ENCODE measurements at regions not wholly inside any gene's neighbourhood (a gene's known extent, or its start where the extent isn't known, plus 50 kb on each side); places are given as distances from the start of the nearest gene placed in this dataset.

DNA sequence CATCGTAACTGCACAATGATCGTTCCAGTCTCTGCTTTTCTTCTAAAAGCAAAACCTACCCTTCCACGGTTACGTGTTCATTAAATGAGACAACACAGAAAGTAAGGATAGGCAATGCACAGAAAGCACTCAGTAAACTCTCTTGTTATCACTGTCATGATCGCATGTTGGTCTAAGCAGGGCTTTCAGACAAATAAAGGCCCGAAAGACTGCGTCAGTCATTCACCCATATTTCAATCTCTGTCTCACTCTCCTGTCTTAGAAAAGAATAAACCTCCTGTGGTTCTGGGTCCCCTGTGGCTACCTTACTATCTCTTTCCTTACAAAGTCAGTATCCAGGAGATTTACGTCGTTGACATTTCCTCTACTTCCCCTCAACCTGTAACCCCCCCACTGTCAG lies 160.9 kb downstream of the VAPA start:
- Histone ChIP-seq H3K4me2 (ENCODE audit: low read depth, low read length) (no peak overlapping the region), H4K5ac (ENCODE audit: low read depth, low read length) (no peak overlapping the region), H2AFZ (replicated peaks; ENCODE audit: low read length, poor library complexity) (no peak overlapping the region), H2BK5ac (ENCODE audit: low read depth, low read length, poor library complexity, severe bottlenecking) (no peak overlapping the region), H4K20me1 (ENCODE audit: insufficient read depth, low read length) (no peaks in the 10 kb centered on the region), H3K27me3 (ENCODE audit: control insufficient read depth, insufficient read depth, low read length) (no peaks in the 10 kb centered on the region; the same call in none of the 2 replicates), H3K36me3 (ENCODE audit: control insufficient read depth, insufficient read depth, low read length) (no peaks in the 10 kb centered on the region), H3K23ac (ENCODE audit: low read depth, low read length) (no peak overlapping the region), H3K27ac (ENCODE audit: insufficient read depth, low read length) (no peak overlapping the region), H3K56ac (ENCODE audit: extremely low read depth, insufficient read depth, low read length) (no peak overlapping the region), H3K9me3 (ENCODE audit: control insufficient read depth, insufficient read depth, low read length) (no peaks in the 10 kb centered on the region), H3K14ac (replicated peaks; ENCODE audit: low read depth, low read length) (no peak overlapping the region), H3K79me1 (ENCODE audit: low read depth in 1 of 2, low read length in 2 of 2) (no peaks in the 10 kb centered on the region), H4K91ac (ENCODE audit: insufficient read depth, low read depth, low read length) (no peak overlapping the region), H2BK15ac (ENCODE audit: low read depth, low read length) (no peak overlapping the region), H3K9ac (ENCODE audit: low read depth, low read length) (no peak overlapping the region), H3K4me3 (ENCODE audit: insufficient read depth, low read depth, low read length) (no peak overlapping the region), H2AK5ac (ENCODE audit: low read depth, low read length) (no peak overlapping the region), H3K4ac (ENCODE audit: low read depth, low read length) (no peak overlapping the region), H3K18ac (ENCODE audit: low read depth, low read length) (no peak overlapping the region), H4K8ac (ENCODE audit: low read depth in 2 of 2, low read length in 2 of 2) (no peak overlapping the region), H2AK9ac (replicated peaks; ENCODE audit: low read depth, low read length, poor library complexity) (no peak overlapping the region), H3K9me1 (ENCODE audit: insufficient read depth, low read length) (peaks cover 3% of the 10 kb centered on the region; the same call in 1 of the 2 replicates), H2BK20ac (ENCODE audit: low read depth, low read length) (no peak overlapping the region), H3K4me1 (ENCODE audit: control insufficient read depth, insufficient read depth, low read length) (peaks cover 13% of the 10 kb centered on the region; the same call in 1 of the 2 replicates), H2BK120ac (ENCODE audit: low read depth, low read length) (no peak overlapping the region)
- POLR2A ChIA-PET (ENCODE audit: unreplicated experiment): no interaction called here
- TF ChIP-seq RFX5 (IDR thresholded peaks at IDR 0.05; ENCODE audit: low read depth, low read length) (no peak), RCOR1 (IDR thresholded peaks at IDR 0.05; ENCODE audit: insufficient replicate concordance, low read length) (no peak), CEBPB (IDR thresholded peaks at IDR 0.05; ENCODE audit: low read depth, low read length) (no peak), FOS (IDR thresholded peaks at IDR 0.05; ENCODE audit: low read depth, low read length) (no peak), MAZ (IDR thresholded peaks at IDR 0.05; ENCODE audit: borderline replicate concordance, low read depth, low read length) (no peak), NFE2L2 (IDR thresholded peaks at IDR 0.05; ENCODE audit: low read depth, low read length) (no peak), MXI1 (IDR thresholded peaks at IDR 0.05; ENCODE audit: borderline replicate concordance, low read depth, low read length) (no peak), BHLHE40 (IDR thresholded peaks at IDR 0.05; ENCODE audit: low read depth, low read length) (no peak), POLR2A (IDR thresholded peaks at IDR 0.05; ENCODE audit: low read depth, low read length) (no peak), RAD21 (IDR thresholded peaks at IDR 0.05; ENCODE audit: low read length) (no peak), MAFK (IDR thresholded peaks at IDR 0.05; ENCODE audit: low read depth, low read length) (no peak), SMC3 (IDR thresholded peaks at IDR 0.05; ENCODE audit: low read depth, low read length) (no peak), CHD1 (IDR thresholded peaks at IDR 0.05; ENCODE audit: low read depth, low read length) (no peak)
- TF ChIP-seq, protein P1, sequence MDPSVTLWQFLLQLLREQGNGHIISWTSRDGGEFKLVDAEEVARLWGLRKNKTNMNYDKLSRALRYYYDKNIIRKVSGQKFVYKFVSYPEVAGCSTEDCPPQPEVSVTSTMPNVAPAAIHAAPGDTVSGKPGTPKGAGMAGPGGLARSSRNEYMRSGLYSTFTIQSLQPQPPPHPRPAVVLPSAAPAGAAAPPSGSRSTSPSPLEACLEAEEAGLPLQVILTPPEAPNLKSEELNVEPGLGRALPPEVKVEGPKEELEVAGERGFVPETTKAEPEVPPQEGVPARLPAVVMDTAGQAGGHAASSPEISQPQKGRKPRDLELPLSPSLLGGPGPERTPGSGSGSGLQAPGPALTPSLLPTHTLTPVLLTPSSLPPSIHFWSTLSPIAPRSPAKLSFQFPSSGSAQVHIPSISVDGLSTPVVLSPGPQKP (IDR thresholded peaks at IDR 0.05; ENCODE audit: borderline replicate concordance, low read depth, low read length): no peak
- TF ChIP-seq, protein P2, sequence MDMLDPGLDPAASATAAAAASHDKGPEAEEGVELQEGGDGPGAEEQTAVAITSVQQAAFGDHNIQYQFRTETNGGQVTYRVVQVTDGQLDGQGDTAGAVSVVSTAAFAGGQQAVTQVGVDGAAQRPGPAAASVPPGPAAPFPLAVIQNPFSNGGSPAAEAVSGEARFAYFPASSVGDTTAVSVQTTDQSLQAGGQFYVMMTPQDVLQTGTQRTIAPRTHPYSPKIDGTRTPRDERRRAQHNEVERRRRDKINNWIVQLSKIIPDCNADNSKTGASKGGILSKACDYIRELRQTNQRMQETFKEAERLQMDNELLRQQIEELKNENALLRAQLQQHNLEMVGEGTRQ (IDR thresholded peaks at IDR 0.05; ENCODE audit: low read depth, low read length): no peak
- TF ChIP-seq, protein P3, sequence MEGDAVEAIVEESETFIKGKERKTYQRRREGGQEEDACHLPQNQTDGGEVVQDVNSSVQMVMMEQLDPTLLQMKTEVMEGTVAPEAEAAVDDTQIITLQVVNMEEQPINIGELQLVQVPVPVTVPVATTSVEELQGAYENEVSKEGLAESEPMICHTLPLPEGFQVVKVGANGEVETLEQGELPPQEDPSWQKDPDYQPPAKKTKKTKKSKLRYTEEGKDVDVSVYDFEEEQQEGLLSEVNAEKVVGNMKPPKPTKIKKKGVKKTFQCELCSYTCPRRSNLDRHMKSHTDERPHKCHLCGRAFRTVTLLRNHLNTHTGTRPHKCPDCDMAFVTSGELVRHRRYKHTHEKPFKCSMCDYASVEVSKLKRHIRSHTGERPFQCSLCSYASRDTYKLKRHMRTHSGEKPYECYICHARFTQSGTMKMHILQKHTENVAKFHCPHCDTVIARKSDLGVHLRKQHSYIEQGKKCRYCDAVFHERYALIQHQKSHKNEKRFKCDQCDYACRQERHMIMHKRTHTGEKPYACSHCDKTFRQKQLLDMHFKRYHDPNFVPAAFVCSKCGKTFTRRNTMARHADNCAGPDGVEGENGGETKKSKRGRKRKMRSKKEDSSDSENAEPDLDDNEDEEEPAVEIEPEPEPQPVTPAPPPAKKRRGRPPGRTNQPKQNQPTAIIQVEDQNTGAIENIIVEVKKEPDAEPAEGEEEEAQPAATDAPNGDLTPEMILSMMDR (conservative IDR thresholded peaks at IDR 0.05; ENCODE audit: low read depth, low read length): no peak
- in situ Hi-C loops (cut with MboI; ENCODE audit: low sequenced_read_pairs): no loop called here
- WGBS, 2 experiments (ENCODE audit: extremely low coverage in 2 of 2, insufficient read length in 1 of 2): 96% methylated on average over 5 of the region's 9 CpGs; no CpG with 5 or more reads in 1 of the 2 experiments
- BruUV-seq (replicated peaks): no TSS peak
- DNase-seq (no peak), ATAC-seq (ENCODE audit: low read depth) (no peak)
- CTCF ChIA-PET: no interaction called here
- intact Hi-C loops (cut with micrococcal nuclease): loop anchor here (10.0 kb wide), 2 partner anchors 160 to 300 kb away; no protein-coding TSS in a partner anchor
- dilution Hi-C loops (cut with HindIII; ENCODE audit: low sequenced_read_pairs, unreplicated experiment): no loop called here

All from IMR-90 (cell line).